LNCaP clone FGC (cell line): ENCODE measurements at regions not wholly inside any gene's neighbourhood (a gene's known extent, or its start where the extent isn't known, plus 50 kb on each side); places are given as distances from the start of the nearest gene placed in this dataset.

Source experiments
- DNase-seq: peaks from one replicate; pipeline ENCODE4 v3.0.0-alpha.2; 2011; ENCODE audit warnings: low read depth
- H3K4me3 ChIP-seq: 2 replicates; pipeline ENCODE4 v1.5.1; 2011; ENCODE audit warnings: mild to moderate bottlenecking, low read depth, low read length, control low read depth
- CTCF ChIP-seq: IDR thresholded peaks from 2 replicates; pipeline ENCODE4 v1.5.1; 2012; ENCODE audit warnings: mild to moderate bottlenecking; ENCODE audit not compliant: control insufficient read depth, insufficient read depth; ENCODE audit errors: extremely low read depth

- no peak for DNase-seq
Measured at GRCh38 chrX:68915778-68916177, 87.0 kb downstream of the EFNB1 start.

GRCh38 chrX:68914479-68914946 lies 85.7 kb downstream of the EFNB1 start:
- no peak for DNase-seq
- no peak for TF ChIP-seq CTCF

More at GRCh38 chrX:68915778-68916177, 87.0 kb downstream of the EFNB1 start:
- no peak overlapping the region for H3K4me3 ChIP-seq
- no peak for TF ChIP-seq CTCF

GRCh38 chrX:68913249-68913547 lies 84.4 kb downstream of the EFNB1 start:
- TF ChIP-seq CTCF: no peak
- H3K4me3 ChIP-seq: no peak overlapping the region
- no peak for DNase-seq

More at GRCh38 chrX:68914479-68914946, 85.7 kb downstream of the EFNB1 start:
- H3K4me3 ChIP-seq: no peak overlapping the region

- no peak for DNase-seq
- TF ChIP-seq CTCF: no peak
- H3K4me3 ChIP-seq: no peak overlapping the region
Measured at GRCh38 chrX:68912113-68912512, 83.3 kb downstream of the EFNB1 start.

- no peak overlapping the region for H3K4me3 ChIP-seq
- no peak for DNase-seq
- no peak for TF ChIP-seq CTCF
Measured at GRCh38 chrX:68910731-68911428, 82.1 kb downstream of the EFNB1 start.

GRCh38 chrX:68909945-68910344 lies 81.1 kb downstream of the EFNB1 start:
- DNase-seq: no peak
- TF ChIP-seq CTCF: no peak
- H3K4me3 ChIP-seq: no peak overlapping the region

GRCh38 chrX:68908071-68908470 lies 79.2 kb downstream of the EFNB1 start:
- no peak overlapping the region for H3K4me3 ChIP-seq
- no peak for DNase-seq
- TF ChIP-seq CTCF: no peak
